A673 (cell line): ENCODE measurements at regions not wholly inside any gene's neighbourhood (a gene's known extent, or its start where the extent isn't known, plus 50 kb on each side); places are given as distances from the start of the nearest gene placed in this dataset.

ENCODE experiments used
- CTCF ChIP-seq: fragments of 300-800, 200-600 bp; sonication (generic); conservative IDR thresholded peaks from 2 replicates; pipeline ENCODE4 v1.5.1; 2017; ENCODE audit warnings: low read depth, mild to moderate bottlenecking, antibody characterized with exemption, low read length, moderate library complexity, mixed read lengths
- EZH2 ChIP-seq: fragments of 200-600 bp; sonication (generic); IDR thresholded peaks from 2 replicates; pipeline ENCODE4 v1.6.1; 2017; ENCODE audit warnings: borderline replicate concordance, low read depth, mild to moderate bottlenecking, mixed read lengths, antibody characterized with exemption, low read length; ENCODE audit not compliant: poor library complexity, severe bottlenecking

GRCh38 chr2:18741895-18742732 is 152.7 kb upstream of the NT5C1B start:
- TF ChIP-seq CTCF (no peak), EZH2 (no peak)
